Esophagus mucosa (tissue), 1 donor: ENCODE measurements at regions not wholly inside any gene's neighbourhood (a gene's known extent, or its start where the extent isn't known, plus 50 kb on each side); places are given as distances from the start of the nearest gene placed in this dataset.
A peak's percentile ranks its signal among the peaks of the same experiment; 100 is the strongest.
"Not testable (repeated sequence)": the region's sequence is repeated elsewhere in the genome, so short reads cannot be mapped to it uniquely, and the experiment has no call there.

Source experiments
- ATAC-seq: fragments of 200-7000 bp; cut with Tn5 transposase; one replicate; pipeline ENCODE4 v1.9.1; 2020
- donor health status: DM: yes; HTN: yes; CAD: no.

GRCh38 chr21:9572782-9573181 is 948.6 kb upstream of the TPTE start:
- ATAC-seq: not testable (repeated sequence)

- ATAC-seq: not testable (repeated sequence)
These were observed 947.9 kb upstream of the TPTE start for GRCh38 chr21:9573528-9573927.

- ATAC-seq: not testable (repeated sequence)
These were observed 942.1 kb upstream of the TPTE start for GRCh38 chr21:9579275-9579674.

GRCh38 chr21:9587941-9588340 is 933.4 kb upstream of the TPTE start:
- not testable (repeated sequence) for ATAC-seq

- ATAC-seq: not testable (repeated sequence)
These were observed 928.8 kb upstream of the TPTE start for GRCh38 chr21:9592591-9592990.

GRCh38 chr21:9593646-9594045 is 927.7 kb upstream of the TPTE start:
- not testable (repeated sequence) for ATAC-seq

- ATAC-seq: not testable (repeated sequence)
These were observed 907.4 kb upstream of the TPTE start for GRCh38 chr21:9614011-9614410.

GRCh38 chr21:9621121-9621793 is 900.1 kb upstream of the TPTE start:
- ATAC-seq: not testable (repeated sequence)

GRCh38 chr21:9628051-9628450 is 893.3 kb upstream of the TPTE start:
- not testable (repeated sequence) for ATAC-seq

GRCh38 chr21:9647409-9647808 is 874.0 kb upstream of the TPTE start:
- ATAC-seq: peak; percentile 5

- ATAC-seq: not testable (repeated sequence)
These were observed 873.1 kb upstream of the TPTE start for GRCh38 chr21:9648331-9648730.

GRCh38 chr21:9648947-9649720 is 872.2 kb upstream of the TPTE start:
- ATAC-seq: peak; percentile 17

GRCh38 chr21:9652819-9653218 is 868.6 kb upstream of the TPTE start:
- ATAC-seq: not testable (repeated sequence)

- ATAC-seq: not testable (repeated sequence)
These were observed 866.2 kb upstream of the TPTE start for GRCh38 chr21:9655221-9655620.

- not testable (repeated sequence) for ATAC-seq
These were observed 864.9 kb upstream of the TPTE start for GRCh38 chr21:9656455-9656854.

GRCh38 chr21:9657779-9658178 is 863.6 kb upstream of the TPTE start:
- peak; percentile 41 for ATAC-seq

- not testable (repeated sequence) for ATAC-seq
These were observed 861.5 kb upstream of the TPTE start for GRCh38 chr21:9659877-9660276.

GRCh38 chr21:9663914-9664729 is 857.3 kb upstream of the TPTE start:
- ATAC-seq: peak; percentile 31

GRCh38 chr21:9675811-9676210 is 845.6 kb upstream of the TPTE start:
- not testable (repeated sequence) for ATAC-seq

- ATAC-seq: not testable (repeated sequence)
These were observed 842.4 kb upstream of the TPTE start for GRCh38 chr21:9679029-9679428.

GRCh38 chr21:9688945-9689344 is 832.4 kb upstream of the TPTE start:
- not testable (repeated sequence) for ATAC-seq

GRCh38 chr21:9690981-9691380 is 830.4 kb upstream of the TPTE start:
- not testable (repeated sequence) for ATAC-seq

- ATAC-seq: not testable (repeated sequence)
These were observed 825.6 kb upstream of the TPTE start for GRCh38 chr21:9695759-9696158.
